Fibroblast of mammary gland (primary cell): ENCODE measurements at regions not wholly inside any gene's neighbourhood (a gene's known extent, or its start where the extent isn't known, plus 50 kb on each side); places are given as distances from the start of the nearest gene placed in this dataset.
A peak's percentile ranks its signal among the peaks of the same experiment; 100 is the strongest.

Experiments
- DNase-seq: peaks from one replicate; pipeline ENCODE4 v3.0.0-alpha.2; 2010; ENCODE audit warnings: low read depth
- H3K4me3 ChIP-seq: 2 replicates; pipeline ENCODE4 v1.5.1; 2011; ENCODE audit warnings: low read depth, mild to moderate bottlenecking, low read length, moderate library complexity; ENCODE audit not compliant: control insufficient read depth
- CTCF ChIP-seq: conservative IDR thresholded peaks from 2 replicates; pipeline ENCODE4 v1.5.1; 2011; ENCODE audit warnings: low read depth, low read length, inconsistent platforms; ENCODE audit not compliant: control insufficient read depth, insufficient read depth

GRCh38 chr17:57174591-57174990 is 81.7 kb upstream of the MSI2 start:
- no peak overlapping the region for H3K4me3 ChIP-seq
- TF ChIP-seq CTCF = no peak
- no peak for DNase-seq

GRCh38 chr17:57178839-57179238 is 77.5 kb upstream of the MSI2 start:
- no peak for TF ChIP-seq CTCF
- H3K4me3 ChIP-seq = no peak overlapping the region
- DNase-seq = no peak

GRCh38 chr17:57182621-57183020 is 73.7 kb upstream of the MSI2 start:
- DNase-seq = no peak
- no peak for TF ChIP-seq CTCF
- H3K4me3 ChIP-seq = no peak overlapping the region

GRCh38 chr17:57186226-57187019 is 69.9 kb upstream of the MSI2 start:
- no peak for TF ChIP-seq CTCF
- DNase-seq = no peak
- H3K4me3 ChIP-seq = no peak overlapping the region

GRCh38 chr17:57187391-57187790 is 68.9 kb upstream of the MSI2 start:
- no peak for TF ChIP-seq CTCF
- no peak for DNase-seq
- no peak overlapping the region for H3K4me3 ChIP-seq

- no peak overlapping the region for H3K4me3 ChIP-seq
- peak; percentile 60 for DNase-seq
- TF ChIP-seq CTCF = no peak
Observed at GRCh38 chr17:57195785-57196460, 60.4 kb upstream of the MSI2 start.
